ENCODE measurements at regions not wholly inside any gene's neighbourhood (a gene's known extent, or its start where the extent isn't known, plus 50 kb on each side); places are given as distances from the start of the nearest gene placed in this dataset.
A peak's percentile ranks its signal among the peaks of the same experiment; 100 is the strongest.

GRCh38 chrX:119181491-119181890, 53.9 kb upstream of the KIAA1210 start:
- WGBS, 2 donors = 31 to 38% methylated on average over 2 of the region's 2 CpGs
- no peak for TF ChIP-seq CTCF (IDR thresholded peaks at IDR 0.05)
- Histone ChIP-seq H3K27me3 (peaks cover 0 to 1% (median 0%) of the 10 kb centered on the region in 4 donors), H3K4me3 (no peak overlapping the region), H3K27ac (no peak overlapping the region), H3K9me3 (no peaks in the 10 kb centered on the region), H3K4me1 (no peaks in the 10 kb centered on the region), H3K36me3 (no peaks in the 10 kb centered on the region)
- FAIRE-seq = no peak
- intact Hi-C loops (cut with DNase I) = no loop called here
- ATAC-seq = peak in 1 of 4 donors; percentile 44
- no peak for DNase-seq

- no peak for FAIRE-seq
- Histone ChIP-seq H3K36me3 (no peaks in the 10 kb centered on the region), H3K9me3 (no peaks in the 10 kb centered on the region), H3K4me1 (no peaks in the 10 kb centered on the region), H3K27ac (no peak overlapping the region), H3K27me3 (no peaks in the 10 kb centered on the region), H3K4me3 (no peak overlapping the region)
- intact Hi-C loops (cut with DNase I) = no loop called here
- no peak for TF ChIP-seq CTCF (IDR thresholded peaks at IDR 0.05)
- DNase-seq = no peak
- no peak for ATAC-seq
- 68 to 91% methylated on average over 6 of the region's 6 CpGs for WGBS, 2 donors
These were observed 49.9 kb upstream of the PGRMC1 start for GRCh38 chrX:119186194-119186593.

Measured in pancreas (tissue), 10 donors.